Prostate gland (tissue), 2 donors: ENCODE measurements at regions not wholly inside any gene's neighbourhood (a gene's known extent, or its start where the extent isn't known, plus 50 kb on each side); places are given as distances from the start of the nearest gene placed in this dataset.
"Not testable (repeated sequence)": the region's sequence is repeated elsewhere in the genome, so short reads cannot be mapped to it uniquely, and the experiment has no call there.

Experiments
- DNase-seq: peaks from one replicate; pipeline ENCODE4 v3.0.0-alpha.2; 2019; ENCODE audit warnings: low spot score
- H3K27ac ChIP-seq, 2 donors: fragments of 200-600 bp; sonication (generic); 2 replicates each; pipeline ENCODE4 v1.5.1; 2017 to 2019
- H3K27me3 ChIP-seq: fragments of 200-600 bp; sonication (generic); replicated peaks from 2 replicates; pipeline ENCODE4 v1.5.1; 2019; ENCODE audit not compliant: insufficient read depth
- H3K36me3 ChIP-seq, 2 donors: fragments of 200-600 bp; sonication (generic); 1 replicate in 1 of 2; 2 replicates in 1 of 2; pipeline versions ENCODE4 v1.5.1 to v1.8.1; 2017 to 2019
- H3K4me1 ChIP-seq: fragments of 200-600 bp; sonication (generic); replicated peaks from 2 replicates; pipeline ENCODE4 v1.5.1; 2019
- H3K4me3 ChIP-seq, 2 donors: fragments of 200-600 bp; sonication (generic); 2 replicates each; pipeline ENCODE4 v1.5.1; 2017 to 2019
- H3K9me3 ChIP-seq: fragments of 200-600 bp; sonication (generic); 2 replicates; pipeline ENCODE4 v1.5.1; 2017
- CTCF ChIP-seq, 4 experiments: fragments of 200-600 bp in 2 of 4; fragments of 450-650 bp in 2 of 4; sonication (generic) in 2 of 4; IDR thresholded peaks; 1 replicate in 3 of 4; 2 replicates in 1 of 4; pipeline ENCODE4 v1.5.1; 2016 to 2019; ENCODE audit warnings: antibody characterized with exemption in 4 of 4, mild to moderate bottlenecking in 2 of 4, moderate library complexity in 2 of 4
- POLR2A ChIP-seq: fragments of 450-650 bp; IDR thresholded peaks from one replicate; pipeline ENCODE4 v1.6.1; 2016; ENCODE audit warnings: antibody characterized with exemption, mild to moderate bottlenecking
- POLR2AphosphoS5 ChIP-seq: sonication (generic); formaldehyde crosslinking; IDR thresholded peaks from one replicate; pipeline ENCODE4 v1.6.1; 2017; ENCODE audit warnings: antibody characterized with exemption
- WGBS: methylation state at CpG from one replicate; pipeline ENCODE4 v1.1.5; 2018; 5-methylcytosine and 5-hydroxymethylcytosine counted together
- intact Hi-C: fragments of 100-400 bp; cut with DNase I; formaldehyde crosslinking; loops from one replicate; pipeline ENCODE4 v1.14.2; 2022

DNA sequence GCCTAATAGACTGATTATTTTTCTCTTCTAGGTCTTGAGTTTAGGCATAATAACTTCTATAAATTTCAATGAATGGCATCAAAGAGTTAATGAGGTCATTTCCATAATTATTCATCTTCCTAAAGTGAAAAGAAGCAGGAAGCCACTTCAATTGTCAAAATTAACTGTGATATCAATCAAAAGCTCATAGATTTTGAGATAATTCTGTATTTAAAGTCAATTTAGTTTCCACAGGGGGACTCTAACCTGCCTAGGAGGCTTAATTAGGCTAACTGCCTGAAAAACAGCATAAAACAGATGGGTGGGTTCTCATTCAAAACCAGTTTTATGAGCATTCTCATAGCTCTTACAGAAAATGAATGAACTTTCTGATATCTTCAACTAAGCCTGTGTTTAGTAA lies 177.8 kb downstream of the OTOL1 start:
- Histone ChIP-seq H3K4me1 (no peaks in the 10 kb centered on the region), H3K27me3 (no peaks in the 10 kb centered on the region), H3K36me3 (no peaks in the 10 kb centered on the region), H3K9me3 (no peaks in the 10 kb centered on the region), H3K4me3 (no peak overlapping the region), H3K27ac (no peak overlapping the region)
- TF ChIP-seq POLR2AphosphoS5: no peak
- no peak for TF ChIP-seq CTCF (IDR thresholded peaks at IDR 0.05)
- TF ChIP-seq POLR2A: no peak
- intact Hi-C loops: no loop called here
- DNase-seq: no peak

GRCh38 chr3:161681831-161682230 lies 185.2 kb downstream of the OTOL1 start:
- H3K27ac ChIP-seq, H3K4me1 ChIP-seq, H3K27me3 ChIP-seq, H3K36me3 ChIP-seq, H3K4me3 ChIP-seq, intact Hi-C loops, DNase-seq, H3K9me3 ChIP-seq: not testable (repeated sequence)
- 85% methylated on average over 6 of the region's 6 CpGs for WGBS

GRCh38 chr3:161682715-161683114 lies 186.1 kb downstream of the OTOL1 start:
- no peaks in the 10 kb centered on the region for H3K27me3 ChIP-seq
- H3K4me3 ChIP-seq: no peak overlapping the region
- H3K27ac ChIP-seq: no peak overlapping the region
- 47% methylated on average over 2 of the region's 2 CpGs for WGBS
- no peak for TF ChIP-seq POLR2AphosphoS5
- no peak for TF ChIP-seq POLR2A
- no peak for TF ChIP-seq CTCF (IDR thresholded peaks at IDR 0.05)
- intact Hi-C loops: no loop called here
- no peak for DNase-seq
- no peaks in the 10 kb centered on the region for H3K9me3 ChIP-seq
- no peaks in the 10 kb centered on the region for H3K36me3 ChIP-seq
- H3K4me1 ChIP-seq: no peaks in the 10 kb centered on the region

DNA sequence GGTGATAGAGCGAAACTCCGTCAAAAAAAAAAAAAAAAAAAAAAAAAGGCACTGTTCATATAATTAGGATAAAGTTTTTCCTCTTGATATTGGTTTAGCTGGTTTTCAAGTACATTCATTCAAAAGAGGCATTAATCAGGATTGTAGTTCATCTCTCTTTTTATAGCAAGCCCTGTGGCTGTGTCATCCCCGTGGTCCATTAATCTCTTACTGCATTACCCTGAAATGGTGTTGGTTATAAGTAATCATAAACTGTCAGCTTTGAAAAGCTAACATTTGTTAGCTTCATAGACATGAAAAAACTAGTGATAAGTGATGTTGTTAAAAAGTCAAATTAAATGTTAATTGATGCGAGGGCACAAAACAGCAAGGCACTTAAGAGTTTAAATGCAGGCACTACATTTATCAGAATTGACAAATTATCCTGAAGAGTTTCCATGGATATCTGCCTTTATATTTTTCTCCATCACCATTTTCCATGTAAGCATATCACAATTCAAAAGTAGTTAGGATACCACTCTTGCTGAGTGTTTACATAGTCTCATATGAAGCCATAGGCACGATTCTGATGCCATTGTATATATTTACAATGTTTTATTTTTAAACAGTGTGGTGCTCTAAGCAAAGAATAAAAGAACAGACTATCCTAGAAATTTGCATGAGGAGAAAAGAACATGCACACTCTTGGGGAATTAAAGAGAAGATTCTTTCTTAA lies 193.1 kb downstream of the OTOL1 start:
- TF ChIP-seq POLR2A: no peak
- DNase-seq: no peak
- H3K9me3 ChIP-seq: no peaks in the 10 kb centered on the region
- H3K4me3 ChIP-seq: no peak overlapping the region
- no peaks in the 10 kb centered on the region for H3K4me1 ChIP-seq
- 48% methylated on average over 5 of the region's 5 CpGs for WGBS
- H3K27me3 ChIP-seq: no peaks in the 10 kb centered on the region
- H3K36me3 ChIP-seq: no peaks in the 10 kb centered on the region
- intact Hi-C loops: no loop called here
- no peak overlapping the region for H3K27ac ChIP-seq

DNA sequence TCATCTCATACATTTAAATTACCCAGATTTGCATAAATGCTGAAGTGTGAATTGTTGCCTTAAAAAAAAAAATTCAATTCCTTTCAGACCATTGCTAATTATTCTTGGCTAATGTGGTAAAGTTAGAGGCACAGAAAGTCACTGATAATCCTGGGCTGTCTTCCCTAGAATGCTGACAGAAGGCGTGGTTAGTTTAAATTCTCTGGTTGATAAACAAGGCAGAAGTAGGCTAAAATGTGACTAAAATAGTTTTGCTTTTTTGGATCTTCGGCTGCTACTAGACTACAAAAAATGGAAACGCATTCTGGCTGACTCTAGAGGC lies 193.7 kb downstream of the OTOL1 start:
- Histone ChIP-seq H3K36me3 (no peaks in the 10 kb centered on the region), H3K9me3 (no peaks in the 10 kb centered on the region), H3K27me3 (no peaks in the 10 kb centered on the region), H3K27ac (no peak overlapping the region), H3K4me3 (no peak overlapping the region), H3K4me1 (no peaks in the 10 kb centered on the region)
- 47% methylated on average over 3 of the region's 3 CpGs for WGBS
- intact Hi-C loops: no loop called here
- DNase-seq: no peak
- no peak for TF ChIP-seq CTCF (IDR thresholded peaks at IDR 0.05)

DNA sequence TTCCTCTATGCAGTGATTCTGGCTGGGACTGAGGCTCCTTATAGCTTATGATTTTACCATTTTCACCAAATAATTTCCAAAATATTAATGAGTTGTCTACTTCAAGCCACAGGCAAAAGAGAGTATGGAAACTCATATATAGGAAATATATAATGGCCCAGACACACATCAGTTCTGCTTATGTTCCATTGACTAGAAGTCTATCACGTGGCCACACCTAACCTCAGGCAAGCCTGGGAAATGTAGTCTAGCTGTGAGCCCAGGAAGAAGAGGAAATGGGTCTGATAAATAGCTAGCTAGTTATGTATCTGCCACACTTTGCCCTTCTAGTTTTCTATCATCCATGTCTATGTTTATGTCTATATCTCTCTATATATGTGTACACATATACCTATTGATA lies 195.1 kb downstream of the OTOL1 start:
- WGBS: 89% methylated on average over 1 of the region's 1 CpG
- Histone ChIP-seq H3K9me3 (no peaks in the 10 kb centered on the region), H3K27me3 (no peaks in the 10 kb centered on the region), H3K4me1 (no peaks in the 10 kb centered on the region), H3K27ac (no peak overlapping the region), H3K4me3 (no peak overlapping the region), H3K36me3 (no peaks in the 10 kb centered on the region)
- intact Hi-C loops: no loop called here
- DNase-seq: no peak
- no peak for TF ChIP-seq CTCF (IDR thresholded peaks at IDR 0.05)
- no peak for TF ChIP-seq POLR2A
- TF ChIP-seq POLR2AphosphoS5: no peak
